Osteocyte (in vitro differentiated cells): ENCODE measurements at regions not wholly inside any gene's neighbourhood (a gene's known extent, or its start where the extent isn't known, plus 50 kb on each side); places are given as distances from the start of the nearest gene placed in this dataset.
A peak's percentile ranks its signal among the peaks of the same experiment; 100 is the strongest.

Source experiments
- DNase-seq: peaks from one replicate; pipeline ENCODE4 v3.0.0; 2021; ENCODE audit warnings: mixed read lengths; ENCODE audit not compliant: unreplicated experiment; ENCODE audit errors: extremely low spot score
- H3K27ac Mint-ChIP-seq: one replicate; pipeline ENCODE4 v1.8.0; 2021; ENCODE audit warnings: mild to moderate bottlenecking, mixed read lengths; ENCODE audit not compliant: unreplicated experiment
- H3K27me3 Mint-ChIP-seq: one replicate; pipeline ENCODE4 v1.8.0; 2021; ENCODE audit warnings: mixed read lengths; ENCODE audit not compliant: unreplicated experiment
- H3K36me3 Mint-ChIP-seq: one replicate; pipeline ENCODE4 v1.8.0; 2021; ENCODE audit warnings: mixed read lengths; ENCODE audit not compliant: unreplicated experiment
- H3K4me1 Mint-ChIP-seq: one replicate; pipeline ENCODE4 v1.8.0; 2021; ENCODE audit warnings: mixed read lengths; ENCODE audit not compliant: unreplicated experiment
- H3K4me3 Mint-ChIP-seq: one replicate; pipeline ENCODE4 v1.8.0; 2021; ENCODE audit warnings: mild to moderate bottlenecking, moderate library complexity, mixed read lengths; ENCODE audit not compliant: unreplicated experiment
- H3K9me3 Mint-ChIP-seq: one replicate; pipeline ENCODE4 v1.8.0; 2021; ENCODE audit warnings: mixed read lengths; ENCODE audit not compliant: unreplicated experiment
- TF ChIP-seq, protein P1 (sequence below): fragments of 200-600 bp; sonication (generic); IDR thresholded peaks from 2 replicates; pipeline ENCODE4 v1.5.0; 2021; ENCODE audit warnings: antibody characterized with exemption, mild to moderate bottlenecking, moderate library complexity

DNA sequence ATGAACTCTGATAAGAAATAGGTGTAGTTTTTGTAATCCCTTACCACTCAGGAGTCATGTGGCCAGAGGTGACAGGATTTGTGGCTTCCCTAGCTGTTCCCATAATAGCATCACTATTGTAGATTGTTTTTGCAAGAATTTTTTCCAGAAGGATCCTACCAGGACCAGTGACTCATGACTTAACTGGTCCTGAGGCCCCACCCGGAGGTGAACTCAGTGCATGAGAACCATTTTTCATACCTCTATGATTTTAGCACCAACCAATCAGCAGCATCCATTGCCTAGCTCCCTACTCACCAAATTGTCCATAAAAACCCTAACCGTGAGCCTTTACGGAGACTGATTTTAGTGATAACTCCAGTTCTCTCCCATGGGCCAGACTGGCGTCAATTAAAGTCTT, 484.8 kb downstream of the PSAT1 start:
- H3K27me3 Mint-ChIP-seq, result no peaks in the 10 kb centered on the region
- peaks cover 8% of the 10 kb centered on the region for H3K4me1 Mint-ChIP-seq
- TF ChIP-seq, protein P1, sequence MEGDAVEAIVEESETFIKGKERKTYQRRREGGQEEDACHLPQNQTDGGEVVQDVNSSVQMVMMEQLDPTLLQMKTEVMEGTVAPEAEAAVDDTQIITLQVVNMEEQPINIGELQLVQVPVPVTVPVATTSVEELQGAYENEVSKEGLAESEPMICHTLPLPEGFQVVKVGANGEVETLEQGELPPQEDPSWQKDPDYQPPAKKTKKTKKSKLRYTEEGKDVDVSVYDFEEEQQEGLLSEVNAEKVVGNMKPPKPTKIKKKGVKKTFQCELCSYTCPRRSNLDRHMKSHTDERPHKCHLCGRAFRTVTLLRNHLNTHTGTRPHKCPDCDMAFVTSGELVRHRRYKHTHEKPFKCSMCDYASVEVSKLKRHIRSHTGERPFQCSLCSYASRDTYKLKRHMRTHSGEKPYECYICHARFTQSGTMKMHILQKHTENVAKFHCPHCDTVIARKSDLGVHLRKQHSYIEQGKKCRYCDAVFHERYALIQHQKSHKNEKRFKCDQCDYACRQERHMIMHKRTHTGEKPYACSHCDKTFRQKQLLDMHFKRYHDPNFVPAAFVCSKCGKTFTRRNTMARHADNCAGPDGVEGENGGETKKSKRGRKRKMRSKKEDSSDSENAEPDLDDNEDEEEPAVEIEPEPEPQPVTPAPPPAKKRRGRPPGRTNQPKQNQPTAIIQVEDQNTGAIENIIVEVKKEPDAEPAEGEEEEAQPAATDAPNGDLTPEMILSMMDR, result no peak
- H3K36me3 Mint-ChIP-seq, result no peaks in the 10 kb centered on the region
- no peak overlapping the region for H3K27ac Mint-ChIP-seq
- no peaks in the 10 kb centered on the region for H3K9me3 Mint-ChIP-seq
- DNase-seq, result no peak
- H3K4me3 Mint-ChIP-seq, result no peak overlapping the region

DNA sequence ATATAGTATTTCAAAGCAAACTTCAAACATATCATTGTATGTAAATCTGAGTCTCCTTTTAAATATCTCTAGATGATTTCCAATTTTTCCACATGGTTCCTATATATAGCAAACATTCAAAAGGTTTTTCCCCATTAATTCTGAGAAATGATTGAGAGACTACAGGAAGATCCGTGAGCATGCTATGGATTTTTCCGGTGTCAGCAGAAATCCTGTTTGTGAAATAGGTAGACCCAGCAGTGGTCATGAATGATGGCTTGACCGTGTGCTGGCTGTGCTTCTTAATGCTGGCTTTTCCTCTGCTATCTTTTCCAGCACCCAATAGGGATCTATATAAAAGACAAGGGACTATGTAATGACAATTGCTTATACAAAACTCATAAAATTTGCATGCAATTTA, 485.3 kb downstream of the PSAT1 start:
- no peaks in the 10 kb centered on the region for H3K9me3 Mint-ChIP-seq
- peaks cover 14% of the 10 kb centered on the region for H3K4me1 Mint-ChIP-seq
- DNase-seq, result no peak
- no peak overlapping the region for H3K4me3 Mint-ChIP-seq
- no peaks in the 10 kb centered on the region for H3K27me3 Mint-ChIP-seq
- TF ChIP-seq, protein P1, result no peak
- H3K27ac Mint-ChIP-seq, result no peak overlapping the region
- H3K36me3 Mint-ChIP-seq, result no peaks in the 10 kb centered on the region

DNA sequence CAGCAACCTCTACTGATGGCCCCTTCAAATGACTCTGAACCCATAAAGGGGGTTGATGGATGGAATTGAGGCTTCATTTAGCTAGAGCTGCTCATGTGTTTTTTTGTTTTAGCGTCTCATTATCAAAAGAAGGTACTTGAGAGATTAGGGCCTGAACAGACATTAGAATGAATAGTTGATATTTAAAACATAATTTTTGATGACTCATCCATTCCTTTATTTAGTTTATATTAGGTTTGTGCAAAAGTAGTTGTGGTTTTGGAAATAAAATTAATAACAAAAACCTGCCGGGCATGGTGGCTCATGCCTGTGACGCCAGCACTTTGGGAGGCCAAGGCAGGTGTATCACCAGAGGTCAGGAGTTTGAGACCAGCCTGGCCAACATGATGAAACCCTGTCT, 485.9 kb downstream of the PSAT1 start:
- Mint-ChIP-seq H3K4me3 (no peak overlapping the region), H3K36me3 (no peaks in the 10 kb centered on the region), H3K27me3 (no peaks in the 10 kb centered on the region), H3K27ac (no peak overlapping the region), H3K9me3 (no peaks in the 10 kb centered on the region), H3K4me1 (peaks cover 18% of the 10 kb centered on the region)
- DNase-seq, result no peak
- TF ChIP-seq, protein P1, result no peak

DNA sequence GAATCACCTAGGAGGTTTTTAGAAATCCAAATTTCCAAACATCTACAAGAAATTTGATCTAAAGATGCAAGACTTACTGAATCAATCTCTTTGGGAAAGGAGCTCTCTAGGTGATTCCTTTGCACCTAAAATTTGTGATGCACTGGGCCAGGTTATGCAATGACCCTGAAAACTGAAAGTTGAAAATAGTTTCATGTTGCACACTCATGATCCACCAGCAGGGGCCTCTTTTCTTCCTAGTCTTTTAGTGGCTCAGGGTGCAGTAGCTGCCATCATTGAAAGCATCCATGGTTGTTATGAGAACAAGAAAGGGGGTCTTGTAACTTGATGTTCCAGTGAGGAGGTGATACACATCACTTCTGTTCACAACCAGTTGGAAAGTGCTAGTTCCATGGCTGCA, 486.8 kb downstream of the PSAT1 start:
- DNase-seq, result no peak

DNA sequence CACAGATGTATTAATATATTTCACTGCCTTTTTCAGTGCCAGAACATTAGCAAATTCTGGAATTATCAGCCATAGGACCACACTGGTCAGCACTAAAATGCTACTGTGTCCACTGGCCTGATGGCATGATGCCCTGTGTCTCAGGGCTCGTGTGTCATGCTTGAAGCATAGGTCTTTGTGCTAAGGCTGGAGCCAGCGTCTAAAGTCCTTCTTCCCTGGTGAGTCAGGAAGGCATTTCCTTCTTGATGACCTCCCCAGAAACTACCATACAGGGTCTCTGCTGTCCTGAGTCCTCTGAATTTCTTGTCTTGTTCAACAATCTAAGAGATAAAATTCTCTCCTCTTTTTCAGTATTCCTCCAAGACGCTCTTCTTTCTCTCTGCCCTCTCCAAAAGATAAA, 489.9 kb downstream of the PSAT1 start:
- peaks cover 13% of the 10 kb centered on the region for H3K9me3 Mint-ChIP-seq
- peaks cover 23% of the 10 kb centered on the region for H3K4me1 Mint-ChIP-seq
- no peaks in the 10 kb centered on the region for H3K36me3 Mint-ChIP-seq
- H3K27ac Mint-ChIP-seq, result no peak overlapping the region
- no peak overlapping the region for H3K4me3 Mint-ChIP-seq
- TF ChIP-seq, protein P1, result no peak
- H3K27me3 Mint-ChIP-seq, result no peaks in the 10 kb centered on the region
- no peak for DNase-seq

More for the DNA sequence above, 486.8 kb downstream of the PSAT1 start:
- no peak overlapping the region for H3K27ac Mint-ChIP-seq
- TF ChIP-seq, protein P1, result peak; percentile 19
- H3K4me3 Mint-ChIP-seq, result no peak overlapping the region
- no peaks in the 10 kb centered on the region for H3K9me3 Mint-ChIP-seq
- peaks cover 26% of the 10 kb centered on the region for H3K4me1 Mint-ChIP-seq
- H3K36me3 Mint-ChIP-seq, result no peaks in the 10 kb centered on the region
- no peaks in the 10 kb centered on the region for H3K27me3 Mint-ChIP-seq
